DOHH2 (cell line): ENCODE measurements at regions not wholly inside any gene's neighbourhood (a gene's known extent, or its start where the extent isn't known, plus 50 kb on each side); places are given as distances from the start of the nearest gene placed in this dataset.

Experiments used
- EZH2phosphoT487 ChIP-seq: fragments of 200-600 bp; sonication (generic); IDR thresholded peaks from 2 replicates; pipeline ENCODE4 v1.6.1; 2017; ENCODE audit warnings: borderline replicate concordance, mild to moderate bottlenecking, antibody characterized with exemption, low read length, moderate library complexity, mixed read lengths
- TF ChIP-seq, protein P1 (sequence below): fragments of 200-600 bp; sonication (generic); IDR thresholded peaks from one replicate; pipeline ENCODE4 v1.5.1; 2014; ENCODE audit warnings: antibody characterized with exemption, mild to moderate bottlenecking, low read depth, low read length; ENCODE audit not compliant: poor library complexity, severe bottlenecking

DNA sequence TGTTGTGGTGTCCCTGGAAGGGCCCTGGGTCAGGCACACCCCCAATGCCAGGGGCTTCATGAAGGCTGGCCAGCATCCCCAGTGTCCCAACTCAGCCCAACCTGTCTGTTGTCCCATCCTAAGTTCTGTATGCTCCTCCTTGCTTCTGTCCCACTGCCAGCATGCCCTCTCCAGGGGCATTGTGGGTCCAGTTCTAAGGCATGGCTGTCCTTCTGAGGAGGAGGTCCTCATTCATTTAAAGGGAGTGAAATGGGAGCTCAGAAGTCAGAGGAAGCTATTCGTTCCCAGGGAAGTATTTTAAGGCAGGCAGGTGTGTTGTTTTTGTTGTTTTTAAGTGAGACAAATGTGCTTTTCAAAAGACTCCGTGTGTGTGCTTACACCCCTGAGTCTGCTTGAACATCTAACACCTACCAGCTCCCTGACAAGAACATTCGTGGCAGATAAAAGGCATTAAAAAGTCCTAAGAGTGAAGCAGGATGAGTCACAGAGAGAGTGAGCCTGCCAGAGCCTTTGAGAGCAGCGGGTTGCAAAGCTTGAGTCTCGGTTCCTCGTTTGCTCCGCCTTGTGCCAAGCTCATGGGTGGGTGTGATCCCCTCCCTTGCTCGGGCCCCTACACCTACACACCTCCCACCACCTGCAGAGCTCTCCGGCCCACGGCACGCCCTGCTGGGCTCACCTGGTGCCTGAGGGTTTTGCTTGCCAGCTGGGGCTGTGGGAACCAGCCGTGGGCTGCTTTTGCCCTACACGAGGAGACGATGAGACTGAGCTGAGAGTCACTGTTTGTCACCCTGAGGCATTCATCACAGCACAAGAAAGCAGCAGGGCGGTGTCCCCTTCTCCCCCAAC lies 183.4 kb upstream of the TOPAZ1 start:
- TF ChIP-seq, protein P1, sequence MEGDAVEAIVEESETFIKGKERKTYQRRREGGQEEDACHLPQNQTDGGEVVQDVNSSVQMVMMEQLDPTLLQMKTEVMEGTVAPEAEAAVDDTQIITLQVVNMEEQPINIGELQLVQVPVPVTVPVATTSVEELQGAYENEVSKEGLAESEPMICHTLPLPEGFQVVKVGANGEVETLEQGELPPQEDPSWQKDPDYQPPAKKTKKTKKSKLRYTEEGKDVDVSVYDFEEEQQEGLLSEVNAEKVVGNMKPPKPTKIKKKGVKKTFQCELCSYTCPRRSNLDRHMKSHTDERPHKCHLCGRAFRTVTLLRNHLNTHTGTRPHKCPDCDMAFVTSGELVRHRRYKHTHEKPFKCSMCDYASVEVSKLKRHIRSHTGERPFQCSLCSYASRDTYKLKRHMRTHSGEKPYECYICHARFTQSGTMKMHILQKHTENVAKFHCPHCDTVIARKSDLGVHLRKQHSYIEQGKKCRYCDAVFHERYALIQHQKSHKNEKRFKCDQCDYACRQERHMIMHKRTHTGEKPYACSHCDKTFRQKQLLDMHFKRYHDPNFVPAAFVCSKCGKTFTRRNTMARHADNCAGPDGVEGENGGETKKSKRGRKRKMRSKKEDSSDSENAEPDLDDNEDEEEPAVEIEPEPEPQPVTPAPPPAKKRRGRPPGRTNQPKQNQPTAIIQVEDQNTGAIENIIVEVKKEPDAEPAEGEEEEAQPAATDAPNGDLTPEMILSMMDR: no peak
- TF ChIP-seq EZH2phosphoT487: no peak
